H1 (cell line): ENCODE measurements at regions not wholly inside any gene's neighbourhood (a gene's known extent, or its start where the extent isn't known, plus 50 kb on each side); places are given as distances from the start of the nearest gene placed in this dataset.

Experiments
- CTCF ChIA-PET: fragments of 300-600 bp; sonication (Branson Sonifier 250); formaldehyde crosslinking; loops from one replicate; lab custom pipeline; 2021; ENCODE audit not compliant: partially characterized antibody; lab: Charles Lee
- POLR2A ChIA-PET: fragments of 300-600 bp; sonication (Branson Sonifier 250); formaldehyde crosslinking; loops from one replicate; lab custom pipeline; 2021; ENCODE audit warnings: inconsistent platforms; ENCODE audit not compliant: partially characterized antibody; lab: Charles Lee
- DNase-seq, 2 experiments: peaks; one replicate each; pipeline versions ENCODE4 v3.0.0 to v3.0.0-alpha.2; 2010 to 2022; ENCODE audit warnings: low spot score in 2 of 2, low read depth in 1 of 2, mixed read lengths in 1 of 2
- FAIRE-seq: peaks from 2 replicates; lab custom pipeline; 2011; peaks lifted over from hg19 to GRCh38; lab: Jason Lieb, UNC
- H2AFZ ChIP-seq: 2 replicates; pipeline ENCODE4 v1.8.1; 2012; ENCODE audit warnings: low read length, inconsistent platforms
- H2AK5ac ChIP-seq: 2 replicates; pipeline ENCODE4 v1.6.1; 2013; ENCODE audit warnings: low read depth, low read length
- H2BK120ac ChIP-seq: replicated peaks from 2 replicates; pipeline ENCODE3; 2013; ENCODE audit warnings: low read depth, low read length, inconsistent platforms
- H2BK12ac ChIP-seq: 2 replicates; pipeline ENCODE4 v1.6.1; 2013; ENCODE audit warnings: low read depth, low read length
- H2BK15ac ChIP-seq: 2 replicates; pipeline ENCODE4 v1.6.1; 2013; ENCODE audit warnings: low read length
- H2BK20ac ChIP-seq: 2 replicates; pipeline ENCODE4 v1.6.1; 2013; ENCODE audit warnings: low read length
- H2BK5ac ChIP-seq: 2 replicates; pipeline ENCODE4 v1.6.1; 2013; ENCODE audit warnings: low read depth, low read length
- H3K14ac ChIP-seq: 2 replicates; pipeline ENCODE4 v1.6.1; 2013; ENCODE audit warnings: inconsistent platforms; ENCODE audit not compliant: insufficient read length
- H3K18ac ChIP-seq: 2 replicates; pipeline ENCODE4 v1.6.1; 2013; ENCODE audit warnings: low read length; ENCODE audit errors: extremely low read depth
- H3K23ac ChIP-seq: 2 replicates; pipeline ENCODE4 v1.6.1; 2013; ENCODE audit warnings: inconsistent platforms; ENCODE audit not compliant: insufficient read length
- H3K23me2 ChIP-seq: 2 replicates; pipeline ENCODE4 v1.6.1; 2013; ENCODE audit warnings: low read depth, low read length
- H3K27ac ChIP-seq: 2 replicates; pipeline ENCODE4 v1.6.1; 2011; ENCODE audit warnings: low read depth, low read length, inconsistent platforms
- H3K27me3 ChIP-seq, 4 experiments: replicated peaks in 1 of 4; 1 replicate in 1 of 4; 2 replicates in 3 of 4; pipeline versions ENCODE4 v1.6.1 to v1.8.1; 2011 to 2013; ENCODE audit warnings: low read length in 3 of 4, mild to moderate bottlenecking in 3 of 4, inconsistent platforms in 2 of 4, mixed read lengths in 2 of 4, moderate library complexity in 1 of 4; ENCODE audit not compliant: control insufficient read depth in 3 of 4, insufficient read depth in 3 of 4; ENCODE audit errors: extremely low read depth in 1 of 4
- H3K36me3 ChIP-seq, 4 experiments: 2 replicates each; pipeline versions ENCODE4 v1.6.1 to v1.8.1; 2011 to 2013; ENCODE audit warnings: mild to moderate bottlenecking in 4 of 4, low read length in 3 of 4, moderate library complexity in 2 of 4, control low read depth in 1 of 4, inconsistent platforms in 1 of 4; ENCODE audit not compliant: insufficient read depth in 4 of 4, control insufficient read depth in 2 of 4
- H3K4ac ChIP-seq: replicated peaks from 2 replicates; pipeline ENCODE3; 2013; ENCODE audit warnings: low read length, low read depth, mixed read lengths, inconsistent platforms; ENCODE audit not compliant: insufficient read length
- H3K4me1 ChIP-seq, 4 experiments: replicated peaks in 1 of 4; 1 replicate in 1 of 4; 2 replicates in 3 of 4; pipeline versions ENCODE4 v1.6.1 to v1.8.1; 2011 to 2013; ENCODE audit warnings: low read length in 3 of 4, inconsistent platforms in 2 of 4, mixed read lengths in 1 of 4; ENCODE audit not compliant: insufficient read depth in 4 of 4, control insufficient read depth in 3 of 4
- H3K4me2 ChIP-seq, 2 experiments: 2 replicates each; pipeline versions ENCODE4 v1.6.1 to v1.8.1; 2011 to 2013; ENCODE audit warnings: low read depth in 2 of 2, low read length in 2 of 2, control low read depth in 1 of 2, inconsistent platforms in 1 of 2, mild to moderate bottlenecking in 1 of 2; ENCODE audit not compliant: insufficient read depth in 1 of 2
- H3K4me3 ChIP-seq, 4 experiments: fragments of 200-600, 300-600 bp in 1 of 4; sonication (generic), shearing (Covaris generic), sonication (Bioruptor Twin) in 1 of 4; 2 replicates each; pipeline versions ENCODE4 v1.5.1 to v1.8.1; 2011 to 2016; ENCODE audit warnings: low read length in 4 of 4, low read depth in 3 of 4, control low read depth in 2 of 4, inconsistent platforms in 2 of 4, mild to moderate bottlenecking in 2 of 4, mixed read lengths in 1 of 4, moderate library complexity in 1 of 4; ENCODE audit not compliant: insufficient read depth in 2 of 4; ENCODE audit errors: extremely low read depth in 1 of 4
- H3K56ac ChIP-seq: replicated peaks from 2 replicates; pipeline ENCODE3; 2013; ENCODE audit warnings: low read depth, mild to moderate bottlenecking, mixed read lengths, low read length, inconsistent platforms; ENCODE audit not compliant: insufficient read length
- H3K79me1 ChIP-seq: 2 replicates; pipeline ENCODE4 v1.6.1; 2013; ENCODE audit warnings: low read depth, low read length, control low read depth
- H3K79me2 ChIP-seq, 2 experiments: 2 replicates each; pipeline versions ENCODE4 v1.6.1 to v1.8.1; 2012 to 2013; ENCODE audit warnings: low read length in 2 of 2, mild to moderate bottlenecking in 2 of 2, inconsistent platforms in 1 of 2; ENCODE audit not compliant: insufficient read depth in 2 of 2, control insufficient read depth in 1 of 2
- H3K9ac ChIP-seq, 4 experiments: replicated peaks in 1 of 4; 1 replicate in 1 of 4; 2 replicates in 3 of 4; pipeline versions ENCODE4 v1.6.1 to v1.8.1; 2011 to 2013; ENCODE audit warnings: low read depth in 3 of 4, low read length in 3 of 4, control low read depth in 2 of 4, mild to moderate bottlenecking in 2 of 4, moderate library complexity in 2 of 4, inconsistent platforms in 1 of 4; ENCODE audit errors: extremely low read depth in 1 of 4
- H3K9me3 ChIP-seq, 2 experiments: 2 replicates each; pipeline versions ENCODE4 v1.6.1 to v1.8.1; 2012 to 2013; ENCODE audit warnings: mild to moderate bottlenecking in 2 of 2, moderate library complexity in 2 of 2, control low read depth in 1 of 2, inconsistent platforms in 1 of 2, low read depth in 1 of 2, low read length in 1 of 2, mixed read lengths in 1 of 2; ENCODE audit not compliant: insufficient read depth in 2 of 2
- H4K20me1 ChIP-seq, 2 experiments: replicated peaks in 1 of 2; 2 replicates each; pipeline versions ENCODE3 to v1.8.1; 2011 to 2013; ENCODE audit warnings: inconsistent platforms in 2 of 2, low read length in 2 of 2, mild to moderate bottlenecking in 1 of 2; ENCODE audit not compliant: insufficient read depth in 2 of 2, control insufficient read depth in 1 of 2
- H4K5ac ChIP-seq: 2 replicates; pipeline ENCODE4 v1.6.1; 2013; ENCODE audit warnings: low read length, low read depth, mixed read lengths, inconsistent platforms; ENCODE audit not compliant: insufficient read length
- H4K8ac ChIP-seq: 2 replicates; pipeline ENCODE4 v1.8.0; 2013; ENCODE audit warnings: mild to moderate bottlenecking, moderate library complexity, low read length, inconsistent platforms; ENCODE audit not compliant: insufficient read depth; ENCODE audit errors: extremely low read depth
- H4K91ac ChIP-seq: replicated peaks from 2 replicates; pipeline ENCODE3; 2013; ENCODE audit warnings: low read length, mixed read lengths, inconsistent platforms; ENCODE audit not compliant: insufficient read length
- CEBPB ChIP-seq: IDR thresholded peaks from 2 replicates; pipeline ENCODE4 v1.6.1; 2012; ENCODE audit warnings: low read depth, low read length
- KDM1A ChIP-seq: fragments of 200-600, 300-600 bp; sonication (generic); IDR thresholded peaks from 2 replicates; pipeline ENCODE4 v1.7.1; 2016; ENCODE audit warnings: mild to moderate bottlenecking, low read length, borderline replicate concordance
- MAFK ChIP-seq: IDR thresholded peaks from 2 replicates; pipeline ENCODE4 v1.6.1; 2012; ENCODE audit warnings: low read depth, mild to moderate bottlenecking, improper control_type of control experiment, low read length
- RAD21 ChIP-seq, 2 experiments: IDR thresholded peaks in 1 of 2; conservative IDR thresholded peaks in 1 of 2; 2 replicates each; pipeline ENCODE4 v1.6.1; 2011; ENCODE audit warnings: low read depth in 2 of 2, low read length in 2 of 2, improper control_type of control experiment in 1 of 2, inconsistent platforms in 1 of 2, mild to moderate bottlenecking in 1 of 2, moderate library complexity in 1 of 2
- RBBP5 ChIP-seq: IDR thresholded peaks from 2 replicates; pipeline ENCODE4 v1.7.1; 2012; ENCODE audit warnings: low read depth, mild to moderate bottlenecking, inconsistent platforms, low read length, moderate library complexity, borderline replicate concordance
- SIRT6 ChIP-seq: IDR thresholded peaks from one replicate; pipeline ENCODE4 v1.7.1; 2012; ENCODE audit warnings: low read length, inconsistent platforms
- SP2 ChIP-seq: IDR thresholded peaks from 2 replicates; pipeline ENCODE4 v1.6.1; 2012; ENCODE audit warnings: mild to moderate bottlenecking, low read length, inconsistent platforms
- TBP ChIP-seq: IDR thresholded peaks from 2 replicates; pipeline ENCODE4 v1.6.1; 2011; ENCODE audit warnings: low read depth, low read length, improper control_type of control experiment
- WGBS, 2 experiments: shearing (Covaris generic) in 1 of 2; methylation state at CpG; one replicate each; pipeline versions ENCODE4 v1.1.6 to v1.1.7; 2013 to 2015; ENCODE audit warnings: low lambda C conversion rate in 2 of 2, mixed read lengths in 2 of 2, inconsistent platforms in 1 of 2, low coverage in 1 of 2, missing lambda C conversion rate in 1 of 2; ENCODE audit not compliant: insufficient replicate concordance in 2 of 2, insufficient coverage in 1 of 2, insufficient read length in 1 of 2; ENCODE audit errors: extremely low coverage in 1 of 2, missing lambda C conversion rate in 1 of 2; 5-methylcytosine and 5-hydroxymethylcytosine counted together
- TF ChIP-seq, protein P1 (sequence below): IDR thresholded peaks from 2 replicates; pipeline ENCODE4 v1.6.1; 2011; ENCODE audit warnings: low read length, improper control_type of control experiment
- TF ChIP-seq, protein P2 (sequence below): IDR thresholded peaks from 2 replicates; pipeline ENCODE4 v1.6.1; 2012; ENCODE audit warnings: low read length, inconsistent platforms

DNA sequence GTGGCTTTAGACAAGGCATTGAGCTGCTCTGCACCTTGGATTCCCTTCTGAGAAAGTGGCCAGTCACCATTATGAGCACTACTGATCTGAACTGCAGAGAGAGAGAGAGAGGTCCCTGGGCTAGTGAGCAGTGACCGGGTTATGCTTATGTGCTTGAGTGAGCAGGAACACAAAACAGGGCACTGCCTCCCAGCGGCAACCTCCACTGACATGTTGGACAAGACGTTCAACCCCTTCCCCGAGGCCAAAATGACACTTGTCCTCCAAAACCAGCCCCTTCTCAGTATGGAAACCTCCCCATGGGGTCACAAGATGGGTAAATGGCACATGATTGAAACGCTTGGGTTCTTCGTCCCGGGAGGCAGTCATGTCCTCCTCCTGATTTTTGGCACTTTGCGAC lies 339.4 kb upstream of the ZMIZ1 start (continued):
- no peak for TF ChIP-seq SIRT6

DNA sequence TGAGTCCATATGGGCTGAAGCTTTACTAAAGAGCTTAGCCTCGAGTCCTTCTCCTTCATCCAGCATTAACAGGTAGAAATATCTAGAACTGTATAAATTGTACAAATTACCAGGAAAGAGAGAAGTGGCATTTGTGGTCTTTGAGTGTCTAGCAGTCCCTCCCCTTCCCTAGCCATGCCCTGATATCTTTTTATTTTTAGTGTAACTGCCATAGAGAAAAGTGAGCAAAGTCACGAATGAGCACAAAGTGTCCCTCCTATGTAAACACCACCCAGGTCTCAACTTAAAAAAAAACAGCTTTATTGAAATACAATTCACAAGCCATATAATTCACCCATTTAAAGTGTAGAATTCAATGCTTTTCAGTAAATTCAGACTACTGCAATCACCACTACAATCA lies 339.0 kb upstream of the ZMIZ1 start:
- DNase-seq (no peak), FAIRE-seq (no peak)
- H3K36me3 ChIP-seq: no peaks in the 10 kb centered on the region
- no peak overlapping the region for H2AFZ ChIP-seq
- H3K4me2 ChIP-seq: no peak overlapping the region
- H3K27ac ChIP-seq: no peak overlapping the region
- H3K23ac ChIP-seq: no peak overlapping the region
- H2BK12ac ChIP-seq: no peak overlapping the region
- no peaks in the 10 kb centered on the region; a peak in 1 of 7 replicates for H3K27me3 ChIP-seq
- no peak overlapping the region for H2BK5ac ChIP-seq
- no peak overlapping the region for H2AK5ac ChIP-seq
- H3K4me3 ChIP-seq: no peak overlapping the region
- H3K4ac ChIP-seq: no peak overlapping the region
- ChIA-PET POLR2A (no interaction called here), CTCF (interaction anchor here (1.7 kb wide), 1 partner anchor 10 kb away, joined by 4 read pairs; no protein-coding TSS in a partner anchor)
- no peak overlapping the region for H2BK15ac ChIP-seq
- no peaks in the 10 kb centered on the region for H3K79me2 ChIP-seq
- no peak overlapping the region for H3K14ac ChIP-seq
- no peaks in the 10 kb centered on the region for H3K23me2 ChIP-seq
- no peak overlapping the region for H3K9ac ChIP-seq
- 68% methylated on average over 2 of the region's 2 CpGs; no CpG with 5 or more reads in 1 of the 2 experiments for WGBS, 2 experiments
- no peak overlapping the region for H3K56ac ChIP-seq
- no peak overlapping the region for H2BK20ac ChIP-seq
- no peaks in the 10 kb centered on the region; a peak in 1 of 4 replicates for H3K9me3 ChIP-seq
- H4K91ac ChIP-seq: no peak overlapping the region
- no peak overlapping the region for H3K18ac ChIP-seq
- H4K8ac ChIP-seq: no peak overlapping the region
- no peak overlapping the region for H2BK120ac ChIP-seq
- H3K4me1 ChIP-seq: no peaks in the 10 kb centered on the region
- no peaks in the 10 kb centered on the region for H4K20me1 ChIP-seq
- H4K5ac ChIP-seq: no peak overlapping the region
- no peaks in the 10 kb centered on the region for H3K79me1 ChIP-seq
- TF ChIP-seq, protein P1, sequence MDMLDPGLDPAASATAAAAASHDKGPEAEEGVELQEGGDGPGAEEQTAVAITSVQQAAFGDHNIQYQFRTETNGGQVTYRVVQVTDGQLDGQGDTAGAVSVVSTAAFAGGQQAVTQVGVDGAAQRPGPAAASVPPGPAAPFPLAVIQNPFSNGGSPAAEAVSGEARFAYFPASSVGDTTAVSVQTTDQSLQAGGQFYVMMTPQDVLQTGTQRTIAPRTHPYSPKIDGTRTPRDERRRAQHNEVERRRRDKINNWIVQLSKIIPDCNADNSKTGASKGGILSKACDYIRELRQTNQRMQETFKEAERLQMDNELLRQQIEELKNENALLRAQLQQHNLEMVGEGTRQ: no peak
- no peak for TF ChIP-seq SP2
- TF ChIP-seq RBBP5: no peak
- TF ChIP-seq KDM1A: no peak
- TF ChIP-seq, protein P2, sequence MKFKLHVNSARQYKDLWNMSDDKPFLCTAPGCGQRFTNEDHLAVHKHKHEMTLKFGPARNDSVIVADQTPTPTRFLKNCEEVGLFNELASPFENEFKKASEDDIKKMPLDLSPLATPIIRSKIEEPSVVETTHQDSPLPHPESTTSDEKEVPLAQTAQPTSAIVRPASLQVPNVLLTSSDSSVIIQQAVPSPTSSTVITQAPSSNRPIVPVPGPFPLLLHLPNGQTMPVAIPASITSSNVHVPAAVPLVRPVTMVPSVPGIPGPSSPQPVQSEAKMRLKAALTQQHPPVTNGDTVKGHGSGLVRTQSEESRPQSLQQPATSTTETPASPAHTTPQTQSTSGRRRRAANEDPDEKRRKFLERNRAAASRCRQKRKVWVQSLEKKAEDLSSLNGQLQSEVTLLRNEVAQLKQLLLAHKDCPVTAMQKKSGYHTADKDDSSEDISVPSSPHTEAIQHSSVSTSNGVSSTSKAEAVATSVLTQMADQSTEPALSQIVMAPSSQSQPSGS: no peak
- TF ChIP-seq MAFK: no peak
- TF ChIP-seq TBP: no peak
- TF ChIP-seq CEBPB: no peak
- TF ChIP-seq RAD21 (IDR thresholded peaks at IDR 0.05 in 1 of 2, conservative IDR thresholded peaks at IDR 0.05 in 1 of 2; ENCODE audit: low read depth in 2 of 2, low read length in 2 of 2): no peak
